ENCODE measurements at regions not wholly inside any gene's neighbourhood (a gene's known extent, or its start where the extent isn't known, plus 50 kb on each side); places are given as distances from the start of the nearest gene placed in this dataset.

- TF ChIP-seq CTCF (conservative IDR thresholded peaks at IDR 0.05 in 1 of 2, IDR thresholded peaks at IDR 0.05 in 1 of 2; ENCODE audit: low read depth in 1 of 2, low read length in 2 of 2): no peak
- TF ChIP-seq EZH2 (IDR thresholded peaks at IDR 0.05; ENCODE audit: low read length, missing control alignments): no peak
Measured at GRCh38 chr2:12910431-12910830, 193.7 kb downstream of the TRIB2 start.
